ENCODE measurements at regions not wholly inside any gene's neighbourhood (a gene's known extent, or its start where the extent isn't known, plus 50 kb on each side); places are given as distances from the start of the nearest gene placed in this dataset.

GRCh38 chr15:95043933-95044313 lies 812.6 kb downstream of the MCTP2 start:
- Histone ChIP-seq H3K27me3 (ENCODE audit: insufficient read depth, low read length, poor library complexity, severe bottlenecking) (no peaks in the 10 kb centered on the region), H3K36me3 (ENCODE audit: insufficient read depth, low read length) (no peaks in the 10 kb centered on the region), H3F3A (ENCODE audit: low read depth) (no peaks in the 10 kb centered on the region), H3K9me3 (ENCODE audit: insufficient read depth, low read depth, low read length) (no peaks in the 10 kb centered on the region), H2AFZ (ENCODE audit: low read length) (no peak overlapping the region), H3K4me2 (ENCODE audit: low read depth, low read length, poor library complexity, severe bottlenecking) (no peak overlapping the region), H3K4me1 (ENCODE audit: insufficient read depth, low read length, poor library complexity, severe bottlenecking) (no peaks in the 10 kb centered on the region), H3K9me2 (replicated peaks; ENCODE audit: low read depth, low read length) (no peaks in the 10 kb centered on the region), H4K20me1 (ENCODE audit: insufficient read depth, low read length, poor library complexity, severe bottlenecking) (no peaks in the 10 kb centered on the region), H3K9ac (ENCODE audit: low read depth, low read length, poor library complexity, severe bottlenecking) (no peak overlapping the region), H3K4me3 (ENCODE audit: low read length, poor library complexity, severe bottlenecking) (no peak overlapping the region), H3K79me2 (ENCODE audit: insufficient read depth, low read length) (no peaks in the 10 kb centered on the region)
- TF ChIP-seq CTCF (conservative IDR thresholded peaks at IDR 0.05; ENCODE audit: low read length): no peak
- TF ChIP-seq EZH2phosphoT487 (IDR thresholded peaks at IDR 0.05; ENCODE audit: borderline replicate concordance): no peak

GRCh38 chr15:95044745-95045417 lies 813.5 kb downstream of the MCTP2 start:
- TF ChIP-seq EZH2phosphoT487 (IDR thresholded peaks at IDR 0.05; ENCODE audit: borderline replicate concordance) (no peak), CTCF (conservative IDR thresholded peaks at IDR 0.05; ENCODE audit: low read length) (no peak)
- Histone ChIP-seq H4K20me1 (ENCODE audit: insufficient read depth, low read length, poor library complexity, severe bottlenecking) (no peaks in the 10 kb centered on the region), H3K4me3 (ENCODE audit: low read length, poor library complexity, severe bottlenecking) (no peak overlapping the region), H3F3A (ENCODE audit: low read depth) (no peaks in the 10 kb centered on the region), H3K27me3 (ENCODE audit: insufficient read depth, low read length, poor library complexity, severe bottlenecking) (no peaks in the 10 kb centered on the region), H3K79me2 (ENCODE audit: insufficient read depth, low read length) (no peaks in the 10 kb centered on the region), H2AFZ (ENCODE audit: low read length) (no peak overlapping the region), H3K9ac (ENCODE audit: low read depth, low read length, poor library complexity, severe bottlenecking) (no peak overlapping the region), H3K4me1 (ENCODE audit: insufficient read depth, low read length, poor library complexity, severe bottlenecking) (no peaks in the 10 kb centered on the region), H3K36me3 (ENCODE audit: insufficient read depth, low read length) (no peaks in the 10 kb centered on the region), H3K9me2 (replicated peaks; ENCODE audit: low read depth, low read length) (no peaks in the 10 kb centered on the region), H3K4me2 (ENCODE audit: low read depth, low read length, poor library complexity, severe bottlenecking) (no peak overlapping the region), H3K9me3 (ENCODE audit: insufficient read depth, low read depth, low read length) (no peaks in the 10 kb centered on the region)

DNA sequence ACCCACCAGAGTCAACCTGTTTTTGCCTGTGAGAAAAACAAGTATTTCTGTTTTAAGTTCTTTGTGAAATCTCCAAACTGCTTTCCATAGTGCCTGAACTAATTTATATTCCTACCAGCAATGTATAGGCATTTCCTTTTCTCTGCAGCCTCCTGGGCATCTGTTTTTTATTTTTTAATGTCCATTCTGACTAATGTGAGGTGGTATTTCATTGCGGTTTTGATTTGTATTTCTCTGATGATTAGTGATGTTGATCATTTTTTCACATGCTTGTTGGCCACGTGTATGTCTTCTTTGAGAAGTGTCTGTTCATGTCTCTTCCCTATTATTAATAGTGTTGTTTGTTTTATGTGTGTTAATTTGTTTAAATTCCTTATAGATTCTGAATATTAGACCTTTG lies 820.5 kb downstream of the MCTP2 start:
- Histone ChIP-seq H2AFZ (ENCODE audit: low read length) (no peak overlapping the region), H3K27me3 (ENCODE audit: insufficient read depth, low read length, poor library complexity, severe bottlenecking) (no peaks in the 10 kb centered on the region), H3K9me2 (replicated peaks; ENCODE audit: low read depth, low read length) (no peaks in the 10 kb centered on the region), H3K9ac (ENCODE audit: low read depth, low read length, poor library complexity, severe bottlenecking) (no peak overlapping the region), H3K4me2 (ENCODE audit: low read depth, low read length, poor library complexity, severe bottlenecking) (no peak overlapping the region), H3K4me3 (ENCODE audit: low read length, poor library complexity, severe bottlenecking) (no peak overlapping the region), H4K20me1 (ENCODE audit: insufficient read depth, low read length, poor library complexity, severe bottlenecking) (no peaks in the 10 kb centered on the region), H3K79me2 (ENCODE audit: insufficient read depth, low read length) (no peaks in the 10 kb centered on the region), H3K9me3 (ENCODE audit: insufficient read depth, low read depth, low read length) (no peaks in the 10 kb centered on the region), H3F3A (ENCODE audit: low read depth) (no peaks in the 10 kb centered on the region), H3K4me1 (ENCODE audit: insufficient read depth, low read length, poor library complexity, severe bottlenecking) (no peaks in the 10 kb centered on the region), H3K36me3 (ENCODE audit: insufficient read depth, low read length) (no peaks in the 10 kb centered on the region)
- TF ChIP-seq CTCF (conservative IDR thresholded peaks at IDR 0.05; ENCODE audit: low read length): no peak
- TF ChIP-seq EZH2phosphoT487 (IDR thresholded peaks at IDR 0.05; ENCODE audit: borderline replicate concordance): no peak
